Suprapubic skin (tissue), 4 donors: ENCODE measurements at regions not wholly inside any gene's neighbourhood (a gene's known extent, or its start where the extent isn't known, plus 50 kb on each side); places are given as distances from the start of the nearest gene placed in this dataset.

ENCODE experiments used
- DNase-seq, 2 donors: peaks; one replicate each; pipeline ENCODE4 v3.0.0-alpha.2; 2019; ENCODE audit warnings: low spot score in 2 of 2
- H3K27ac ChIP-seq: fragments of 200-600 bp; sonication (generic); one replicate; pipeline ENCODE4 v1.5.1; 2019
- H3K27me3 ChIP-seq: fragments of 200-600 bp; sonication (generic); one replicate; pipeline ENCODE4 v1.5.1; 2019
- H3K36me3 ChIP-seq: fragments of 200-600 bp; sonication (generic); one replicate; pipeline ENCODE4 v1.5.1; 2019
- H3K4me1 ChIP-seq: fragments of 200-600 bp; sonication (generic); one replicate; pipeline ENCODE4 v1.5.1; 2019
- H3K4me3 ChIP-seq: fragments of 200-600 bp; sonication (generic); one replicate; pipeline ENCODE4 v1.5.1; 2019; ENCODE audit warnings: mild to moderate bottlenecking
- H3K9me3 ChIP-seq: fragments of 200-600 bp; sonication (generic); one replicate; pipeline ENCODE4 v1.5.1; 2019
- CTCF ChIP-seq, 2 donors: fragments of 200-600 bp in 1 of 2; fragments of 450-650 bp in 1 of 2; sonication (generic) in 1 of 2; IDR thresholded peaks; one replicate each; pipeline ENCODE4 v1.5.1; 2016 to 2019; ENCODE audit warnings: antibody characterized with exemption in 2 of 2, mild to moderate bottlenecking in 1 of 2, moderate library complexity in 1 of 2
- EP300 ChIP-seq: sonication (generic); formaldehyde crosslinking; IDR thresholded peaks from one replicate; pipeline ENCODE4 v1.6.1; 2017; ENCODE audit warnings: antibody characterized with exemption
- POLR2A ChIP-seq, 2 donors: fragments of 450-650 bp; IDR thresholded peaks; one replicate each; pipeline ENCODE4 v1.6.1; 2017; ENCODE audit warnings: antibody characterized with exemption in 2 of 2, mild to moderate bottlenecking in 2 of 2, moderate library complexity in 2 of 2
- POLR2AphosphoS5 ChIP-seq, 3 donors: sonication (generic); formaldehyde crosslinking; IDR thresholded peaks; one replicate each; pipeline ENCODE4 v1.6.1; 2017; ENCODE audit warnings: antibody characterized with exemption in 3 of 3
- WGBS: methylation state at CpG from one replicate; pipeline ENCODE4 v1.1.5; 2018; 5-methylcytosine and 5-hydroxymethylcytosine counted together

DNA sequence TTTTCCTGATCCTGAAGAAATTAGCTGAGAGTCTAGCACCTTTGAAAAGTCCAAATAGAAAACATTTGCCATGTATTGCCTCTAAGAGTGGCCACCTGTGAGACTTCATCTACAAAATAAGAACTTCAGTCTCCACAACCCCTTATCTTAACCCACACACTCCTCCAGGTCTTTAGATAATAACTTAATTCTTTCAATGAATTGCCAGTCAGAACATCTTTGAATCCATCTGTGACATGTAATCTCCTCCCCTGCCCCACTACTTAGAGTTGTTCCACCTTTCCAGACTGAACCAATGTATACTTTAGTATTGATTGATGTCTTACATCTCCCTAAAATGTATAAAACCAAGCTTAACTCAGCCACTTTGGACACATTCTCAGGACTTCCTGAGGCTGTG, 84.4 kb upstream of the FAM171A1 start:
- no peak for DNase-seq
- Histone ChIP-seq H3K36me3 (no peaks in the 10 kb centered on the region), H3K4me1 (no peaks in the 10 kb centered on the region), H3K9me3 (no peaks in the 10 kb centered on the region), H3K27me3 (peaks cover 15% of the 10 kb centered on the region), H3K4me3 (no peak overlapping the region), H3K27ac (no peak overlapping the region)
- TF ChIP-seq POLR2A (IDR thresholded peaks at IDR 0.05): no peak
- TF ChIP-seq EP300: no peak
- TF ChIP-seq CTCF (IDR thresholded peaks at IDR 0.05): no peak
- TF ChIP-seq POLR2AphosphoS5 (IDR thresholded peaks at IDR 0.05): no peak

DNA sequence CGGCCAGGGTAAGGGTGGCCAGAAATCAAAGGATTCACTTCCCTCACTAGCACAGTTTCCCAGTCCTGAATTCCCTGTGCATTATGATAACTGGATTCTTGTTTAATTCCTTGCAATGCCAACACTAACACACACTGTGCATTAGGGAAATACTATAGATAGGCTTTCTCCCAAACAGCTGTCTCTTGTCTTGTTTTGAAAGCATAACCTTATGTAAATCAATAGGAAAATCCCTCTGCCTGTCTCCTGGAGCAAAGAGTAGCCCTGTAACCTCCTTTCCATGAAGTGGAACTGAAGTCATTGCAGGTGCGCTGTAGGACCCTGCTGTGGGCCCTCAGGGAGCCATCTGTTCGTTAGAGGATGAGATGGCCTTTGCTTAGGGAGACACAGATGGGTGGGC, 82.8 kb upstream of the FAM171A1 start:
- Histone ChIP-seq H3K4me3 (no peak overlapping the region), H3K4me1 (no peaks in the 10 kb centered on the region), H3K36me3 (no peaks in the 10 kb centered on the region), H3K9me3 (no peaks in the 10 kb centered on the region), H3K27ac (no peak overlapping the region), H3K27me3 (peaks cover 21% of the 10 kb centered on the region)
- no peak for DNase-seq
- TF ChIP-seq EP300: no peak
- TF ChIP-seq POLR2A (IDR thresholded peaks at IDR 0.05): no peak
- no peak for TF ChIP-seq POLR2AphosphoS5 (IDR thresholded peaks at IDR 0.05)
- WGBS: 67% methylated on average over 3 of the region's 3 CpGs

- Histone ChIP-seq H3K9me3 (no peaks in the 10 kb centered on the region), H3K4me1 (no peaks in the 10 kb centered on the region), H3K27ac (no peak overlapping the region), H3K36me3 (no peaks in the 10 kb centered on the region), H3K27me3 (peaks cover 24% of the 10 kb centered on the region), H3K4me3 (no peak overlapping the region)
- 71% methylated on average over 5 of the region's 5 CpGs for WGBS
- DNase-seq: no peak
- no peak for TF ChIP-seq POLR2A (IDR thresholded peaks at IDR 0.05)
- no peak for TF ChIP-seq CTCF (IDR thresholded peaks at IDR 0.05)
- no peak for TF ChIP-seq POLR2AphosphoS5 (IDR thresholded peaks at IDR 0.05)
- no peak for TF ChIP-seq EP300
These were observed 82.4 kb upstream of the FAM171A1 start for GRCh38 chr10:15453457-15453856.

- peaks cover 24% of the 10 kb centered on the region for H3K27me3 ChIP-seq
- DNase-seq: no peak
- 79% methylated on average over 5 of the region's 5 CpGs for WGBS
These were observed 81.5 kb upstream of the FAM171A1 start for GRCh38 chr10:15452545-15452944.

GRCh38 chr10:15451137-15452094, 80.3 kb upstream of the FAM171A1 start:
- no peaks in the 10 kb centered on the region for H3K4me1 ChIP-seq
- H3K36me3 ChIP-seq: no peaks in the 10 kb centered on the region
- no peak overlapping the region for H3K27ac ChIP-seq
- H3K4me3 ChIP-seq: no peak overlapping the region
- H3K9me3 ChIP-seq: no peaks in the 10 kb centered on the region
- WGBS: 28% methylated on average over 5 of the region's 5 CpGs
- TF ChIP-seq POLR2AphosphoS5 (IDR thresholded peaks at IDR 0.05) (no peak), CTCF (IDR thresholded peaks at IDR 0.05) (no peak), POLR2A (IDR thresholded peaks at IDR 0.05) (no peak), EP300 (no peak)
- peaks cover 24% of the 10 kb centered on the region for H3K27me3 ChIP-seq
- DNase-seq: no peak

More at GRCh38 chr10:15452545-15452944, 81.5 kb upstream of the FAM171A1 start:
- no peaks in the 10 kb centered on the region for H3K36me3 ChIP-seq
- H3K4me3 ChIP-seq: no peak overlapping the region
- no peak overlapping the region for H3K27ac ChIP-seq
- no peaks in the 10 kb centered on the region for H3K9me3 ChIP-seq
- TF ChIP-seq POLR2A (IDR thresholded peaks at IDR 0.05) (no peak), EP300 (no peak)
- H3K4me1 ChIP-seq: no peaks in the 10 kb centered on the region

DNA sequence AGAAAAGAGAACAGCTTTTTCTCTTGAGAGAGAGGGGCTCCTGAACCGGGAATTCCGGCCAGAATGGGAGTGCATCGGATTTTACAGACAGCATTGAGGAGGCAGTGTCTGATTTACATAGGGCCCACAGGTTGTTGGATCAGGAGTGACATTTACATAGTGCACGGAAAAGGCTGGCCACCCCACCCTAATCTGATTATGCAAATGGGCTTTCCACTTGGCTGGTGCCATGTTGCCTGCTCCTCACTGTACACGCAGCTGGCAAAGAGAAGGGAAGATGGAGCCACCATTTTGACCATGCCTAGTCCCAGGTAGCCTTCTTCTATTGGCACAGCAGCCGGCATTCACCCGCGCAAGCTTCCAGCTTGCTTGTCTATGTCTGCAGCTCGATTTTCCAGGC, 77.5 kb upstream of the FAM171A1 start:
- peaks cover 19% of the 10 kb centered on the region for H3K27me3 ChIP-seq
- DNase-seq: no peak
- TF ChIP-seq CTCF (IDR thresholded peaks at IDR 0.05) (no peak), EP300 (no peak), POLR2A (IDR thresholded peaks at IDR 0.05) (no peak), POLR2AphosphoS5 (IDR thresholded peaks at IDR 0.05) (no peak)
- WGBS: 89% methylated on average over 9 of the region's 9 CpGs
- H3K4me1 ChIP-seq: no peaks in the 10 kb centered on the region
- H3K9me3 ChIP-seq: no peaks in the 10 kb centered on the region
- H3K27ac ChIP-seq: no peak overlapping the region
- no peak overlapping the region for H3K4me3 ChIP-seq
- H3K36me3 ChIP-seq: no peaks in the 10 kb centered on the region
